Mesothelial cell of epicardium (in vitro differentiated cells): ENCODE measurements at regions not wholly inside any gene's neighbourhood (a gene's known extent, or its start where the extent isn't known, plus 50 kb on each side); places are given as distances from the start of the nearest gene placed in this dataset.
"Not testable (repeated sequence)": the region's sequence is repeated elsewhere in the genome, so short reads cannot be mapped to it uniquely, and the experiment has no call there.

ENCODE experiments used
- DNase-seq, 2 experiments: peaks; one replicate each; pipeline ENCODE4 v3.0.0; 2021; ENCODE audit warnings: low spot score in 2 of 2; ENCODE audit not compliant: unreplicated experiment in 2 of 2
- H3K27ac Mint-ChIP-seq: 2 replicates; pipeline ENCODE4 v1.8.0; 2021; ENCODE audit warnings: mixed read lengths
- H3K27me3 Mint-ChIP-seq: 2 replicates; pipeline ENCODE4 v1.8.0; 2021; ENCODE audit warnings: low read depth, mixed read lengths
- H3K36me3 Mint-ChIP-seq: 2 replicates; pipeline ENCODE4 v1.8.0; 2021; ENCODE audit warnings: mixed read lengths
- H3K4me1 Mint-ChIP-seq: 2 replicates; pipeline ENCODE4 v1.8.0; 2021; ENCODE audit warnings: mixed read lengths
- H3K4me3 Mint-ChIP-seq: 2 replicates; pipeline ENCODE4 v1.8.0; 2021; ENCODE audit warnings: mild to moderate bottlenecking, moderate library complexity, mixed read lengths
- H3K9me3 Mint-ChIP-seq: 2 replicates; pipeline ENCODE4 v1.8.0; 2021; ENCODE audit warnings: mixed read lengths
- CTCF ChIP-seq: fragments of 200-600 bp; sonication (generic); IDR thresholded peaks from one replicate; pipeline ENCODE4 v1.5.0; 2021; ENCODE audit warnings: antibody characterized with exemption; ENCODE audit not compliant: unreplicated experiment

- Mint-ChIP-seq H3K27ac (no peak overlapping the region), H3K4me3 (no peak overlapping the region), H3K36me3 (no peaks in the 10 kb centered on the region), H3K4me1 (peaks cover 12% of the 10 kb centered on the region), H3K27me3 (peaks cover 17% of the 10 kb centered on the region), H3K9me3 (peaks cover 3% of the 10 kb centered on the region)
- TF ChIP-seq CTCF = no peak
- peak; percentile 12 to 32 for DNase-seq
Observed at GRCh38 chr2:239830121-239831000, 194.8 kb downstream of the NDUFA10 start.

GRCh38 chr2:239829326-239829725 is 195.8 kb downstream of the NDUFA10 start:
- no peak overlapping the region for H3K27ac Mint-ChIP-seq
- H3K4me3 Mint-ChIP-seq = no peak overlapping the region
- peaks cover 3% of the 10 kb centered on the region for H3K9me3 Mint-ChIP-seq
- no peak for TF ChIP-seq CTCF
- peak in 1 of 2 experiments; percentile 16 for DNase-seq
- H3K36me3 Mint-ChIP-seq = no peaks in the 10 kb centered on the region
- H3K4me1 Mint-ChIP-seq = peaks cover 18% of the 10 kb centered on the region
- H3K27me3 Mint-ChIP-seq = peaks cover 17% of the 10 kb centered on the region

DNA sequence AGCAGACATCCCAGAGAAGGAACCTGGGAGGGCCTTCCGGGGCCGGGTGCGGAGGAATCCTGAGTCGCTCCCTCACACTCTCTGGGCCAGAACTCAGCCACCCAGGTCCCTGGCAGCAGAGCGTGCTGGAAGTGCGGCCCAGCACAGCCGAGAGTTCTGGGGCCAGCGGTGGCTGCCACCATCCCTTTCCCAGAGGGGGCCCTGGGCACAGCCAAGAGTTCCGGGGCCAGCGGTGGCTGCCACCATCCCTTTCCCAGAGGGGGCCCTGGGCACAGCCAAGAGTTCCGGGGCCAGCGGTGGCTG is 196.2 kb downstream of the NDUFA10 start:
- not testable (repeated sequence) for DNase-seq, H3K27ac Mint-ChIP-seq, H3K4me3 Mint-ChIP-seq, H3K9me3 Mint-ChIP-seq, H3K36me3 Mint-ChIP-seq
- peaks cover 20% of the 10 kb centered on the region for H3K4me1 Mint-ChIP-seq
- peaks cover 15% of the 10 kb centered on the region for H3K27me3 Mint-ChIP-seq

DNA sequence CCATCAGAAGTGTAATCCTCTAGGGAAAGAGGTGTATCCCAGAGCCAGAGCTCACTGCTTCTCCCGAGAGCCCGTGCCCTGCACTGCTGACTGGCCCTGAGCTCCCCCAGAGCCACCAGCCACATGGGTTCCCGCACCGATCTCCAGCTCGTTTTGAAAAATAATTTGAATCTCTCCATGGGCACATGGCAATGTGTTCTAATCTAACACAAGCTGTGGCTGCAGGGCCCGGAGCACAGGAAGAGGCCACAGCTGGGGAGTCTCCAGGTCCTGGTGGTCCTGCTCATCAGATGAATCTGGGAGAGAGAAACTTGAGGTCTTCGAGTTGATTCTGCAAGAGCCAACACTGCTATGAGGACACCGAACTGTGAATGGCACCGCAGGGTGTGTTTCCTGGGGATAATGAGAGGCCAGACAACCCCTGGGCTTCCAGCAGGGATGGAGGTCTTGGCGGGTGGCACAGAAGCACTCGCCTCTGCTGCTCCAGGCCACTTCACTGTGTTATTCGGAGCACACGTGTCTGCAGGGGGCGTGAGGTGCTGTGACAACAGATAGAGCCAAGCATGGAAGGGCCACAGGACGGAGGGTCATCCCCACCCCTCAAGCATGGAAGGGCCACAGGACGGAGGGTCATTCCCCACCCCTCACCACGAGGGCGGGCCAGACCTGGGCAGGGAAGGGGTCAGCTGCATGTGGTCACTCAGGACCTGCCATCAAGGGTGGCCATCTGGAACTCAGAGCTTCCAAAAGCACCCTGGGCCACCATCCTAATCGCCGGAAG is 196.8 kb downstream of the NDUFA10 start:
- Mint-ChIP-seq H3K27me3 (peaks cover 13% of the 10 kb centered on the region), H3K27ac (no peak overlapping the region), H3K4me3 (no peak overlapping the region), H3K9me3 (peaks cover 3% of the 10 kb centered on the region), H3K36me3 (no peaks in the 10 kb centered on the region), H3K4me1 (peaks cover 20% of the 10 kb centered on the region)
- peak; percentile 10 to 33 for DNase-seq
- no peak for TF ChIP-seq CTCF

DNA sequence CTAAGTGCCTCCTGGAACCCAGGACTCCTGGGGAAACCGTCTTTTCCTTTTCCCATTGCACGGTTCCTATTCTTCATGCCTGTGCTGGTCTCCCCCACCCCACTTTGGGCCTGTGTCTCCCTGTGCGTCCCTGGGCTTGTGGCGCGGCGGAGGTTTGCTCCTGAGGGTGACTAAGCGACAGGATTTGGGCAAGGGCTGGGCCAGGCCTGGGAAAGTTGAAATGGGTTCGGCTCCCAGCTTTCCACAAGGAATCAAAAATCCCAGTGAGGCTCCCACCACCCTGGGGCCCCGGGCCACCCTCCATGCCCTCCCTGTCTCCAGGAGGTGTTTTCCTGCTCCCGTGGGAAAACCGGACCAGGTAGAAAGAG is 197.6 kb downstream of the NDUFA10 start:
- Mint-ChIP-seq H3K4me3 (no peak overlapping the region), H3K27ac (no peak overlapping the region), H3K9me3 (peaks cover 3% of the 10 kb centered on the region), H3K27me3 (peaks cover 14% of the 10 kb centered on the region), H3K36me3 (no peaks in the 10 kb centered on the region), H3K4me1 (peaks cover 20% of the 10 kb centered on the region)
- TF ChIP-seq CTCF = no peak
- DNase-seq = peak; percentile 15 to 30
